ENCODE measurements at regions not wholly inside any gene's neighbourhood (a gene's known extent, or its start where the extent isn't known, plus 50 kb on each side); places are given as distances from the start of the nearest gene placed in this dataset.

DNA sequence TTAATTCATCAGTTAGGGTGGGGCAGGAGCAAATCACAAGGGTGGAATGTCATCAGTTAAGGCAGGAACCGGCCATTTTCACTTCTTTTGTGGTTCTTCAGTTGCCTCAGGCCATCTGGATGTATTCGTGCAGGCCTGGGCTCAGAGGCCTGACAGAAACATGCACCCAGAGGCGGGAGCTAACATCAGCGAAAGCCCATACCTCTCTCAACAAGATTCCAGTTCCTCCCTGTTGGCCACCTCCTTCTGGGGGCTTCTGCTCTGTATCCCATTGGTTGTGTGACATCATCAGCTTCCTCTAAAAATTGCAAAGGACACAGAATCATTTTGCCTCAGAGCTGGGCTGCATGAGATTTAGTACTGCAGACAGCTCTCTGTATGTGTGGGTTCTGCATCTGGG, 134.3 kb downstream of the ZNF664 start:
- TF ChIP-seq, protein P1, sequence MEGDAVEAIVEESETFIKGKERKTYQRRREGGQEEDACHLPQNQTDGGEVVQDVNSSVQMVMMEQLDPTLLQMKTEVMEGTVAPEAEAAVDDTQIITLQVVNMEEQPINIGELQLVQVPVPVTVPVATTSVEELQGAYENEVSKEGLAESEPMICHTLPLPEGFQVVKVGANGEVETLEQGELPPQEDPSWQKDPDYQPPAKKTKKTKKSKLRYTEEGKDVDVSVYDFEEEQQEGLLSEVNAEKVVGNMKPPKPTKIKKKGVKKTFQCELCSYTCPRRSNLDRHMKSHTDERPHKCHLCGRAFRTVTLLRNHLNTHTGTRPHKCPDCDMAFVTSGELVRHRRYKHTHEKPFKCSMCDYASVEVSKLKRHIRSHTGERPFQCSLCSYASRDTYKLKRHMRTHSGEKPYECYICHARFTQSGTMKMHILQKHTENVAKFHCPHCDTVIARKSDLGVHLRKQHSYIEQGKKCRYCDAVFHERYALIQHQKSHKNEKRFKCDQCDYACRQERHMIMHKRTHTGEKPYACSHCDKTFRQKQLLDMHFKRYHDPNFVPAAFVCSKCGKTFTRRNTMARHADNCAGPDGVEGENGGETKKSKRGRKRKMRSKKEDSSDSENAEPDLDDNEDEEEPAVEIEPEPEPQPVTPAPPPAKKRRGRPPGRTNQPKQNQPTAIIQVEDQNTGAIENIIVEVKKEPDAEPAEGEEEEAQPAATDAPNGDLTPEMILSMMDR (conservative IDR thresholded peaks at IDR 0.05; ENCODE audit: low read length), result no peak
- TF ChIP-seq EZH2phosphoT487 (IDR thresholded peaks at IDR 0.05; ENCODE audit: borderline replicate concordance, low read depth, low read length), result no peak
